ENCODE measurements at regions not wholly inside any gene's neighbourhood (a gene's known extent, or its start where the extent isn't known, plus 50 kb on each side); places are given as distances from the start of the nearest gene placed in this dataset.

DNA sequence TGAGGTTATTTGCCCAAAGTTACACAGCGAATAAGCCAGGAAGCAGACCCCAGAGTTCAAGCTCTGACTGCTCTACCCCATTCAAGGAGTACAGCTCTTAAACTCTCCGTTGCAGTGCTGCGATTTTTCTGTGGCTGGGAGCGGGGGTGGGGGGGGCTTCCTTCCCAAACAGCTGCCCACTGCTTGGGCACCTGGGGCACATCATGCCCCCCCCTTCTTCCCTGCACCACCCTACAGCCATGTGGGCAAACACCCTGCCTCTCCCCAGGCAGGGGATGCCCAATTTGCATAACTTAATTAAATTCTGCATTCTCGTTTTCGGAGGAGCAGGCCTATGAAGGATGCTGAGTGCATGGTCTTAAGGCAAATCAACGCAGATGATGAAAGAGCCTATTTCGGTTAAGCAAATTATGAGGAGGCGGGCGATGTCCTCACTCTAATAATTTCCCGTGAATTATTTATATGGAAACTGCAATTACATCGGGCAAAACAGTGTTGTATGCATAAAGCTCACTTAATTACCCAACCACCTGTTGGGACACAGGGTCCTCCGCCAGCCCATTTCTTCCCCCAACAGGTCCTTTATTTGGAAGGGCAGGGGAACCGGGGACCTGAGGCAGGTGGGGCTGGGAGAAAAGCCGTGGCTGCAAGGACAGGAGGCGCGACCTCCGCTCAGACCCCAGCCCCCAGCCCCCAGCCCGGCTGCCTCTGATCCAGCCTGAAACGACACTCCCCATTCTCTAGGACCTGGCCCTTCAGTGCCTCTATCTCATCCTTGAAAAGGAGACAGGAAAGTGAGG is 610.5 kb downstream of the BUD13 start:
- DNase-seq (ENCODE audit: low read depth in 2 of 2), result no peak

DNA sequence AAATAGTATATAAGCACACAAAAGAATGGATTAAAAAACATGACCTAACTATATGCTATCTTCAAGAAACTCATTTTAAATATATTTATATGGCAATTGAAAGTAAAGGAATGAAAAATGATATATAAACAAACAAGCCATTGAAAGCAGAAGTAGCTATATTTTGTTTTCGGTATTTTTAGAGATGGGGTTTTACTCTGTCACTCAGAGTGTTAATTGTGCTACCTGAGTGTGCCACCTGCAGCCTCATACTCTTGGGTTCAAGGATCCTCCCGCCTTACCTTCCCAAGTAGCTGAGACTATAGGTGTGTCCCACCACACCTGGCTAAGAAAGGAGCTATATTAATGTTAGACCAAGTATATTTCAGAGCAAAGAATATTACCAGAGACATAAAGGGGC is 624.1 kb downstream of the BUD13 start:
- no peak for DNase-seq (ENCODE audit: low read depth in 2 of 2)

DNA sequence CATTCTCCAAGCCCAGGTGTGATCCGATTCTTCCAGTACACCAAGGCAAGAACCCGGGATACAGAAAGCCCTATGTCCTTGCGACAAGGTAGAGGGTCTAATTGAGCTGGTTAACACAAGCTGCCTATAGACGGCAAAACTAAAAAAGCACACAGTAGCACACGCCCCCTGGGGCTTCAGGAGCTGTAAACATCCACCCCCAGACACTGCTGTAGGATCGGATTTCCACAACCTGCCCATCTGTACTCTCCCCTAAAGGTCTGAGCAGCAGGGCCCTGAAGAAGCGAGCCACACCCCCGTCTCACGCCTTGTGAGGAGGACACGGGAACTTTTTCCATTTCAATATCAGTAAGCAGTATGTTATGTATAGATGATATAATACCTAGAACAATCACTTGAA is 624.7 kb downstream of the BUD13 start:
- DNase-seq (ENCODE audit: low read depth in 2 of 2), result no peak

DNA sequence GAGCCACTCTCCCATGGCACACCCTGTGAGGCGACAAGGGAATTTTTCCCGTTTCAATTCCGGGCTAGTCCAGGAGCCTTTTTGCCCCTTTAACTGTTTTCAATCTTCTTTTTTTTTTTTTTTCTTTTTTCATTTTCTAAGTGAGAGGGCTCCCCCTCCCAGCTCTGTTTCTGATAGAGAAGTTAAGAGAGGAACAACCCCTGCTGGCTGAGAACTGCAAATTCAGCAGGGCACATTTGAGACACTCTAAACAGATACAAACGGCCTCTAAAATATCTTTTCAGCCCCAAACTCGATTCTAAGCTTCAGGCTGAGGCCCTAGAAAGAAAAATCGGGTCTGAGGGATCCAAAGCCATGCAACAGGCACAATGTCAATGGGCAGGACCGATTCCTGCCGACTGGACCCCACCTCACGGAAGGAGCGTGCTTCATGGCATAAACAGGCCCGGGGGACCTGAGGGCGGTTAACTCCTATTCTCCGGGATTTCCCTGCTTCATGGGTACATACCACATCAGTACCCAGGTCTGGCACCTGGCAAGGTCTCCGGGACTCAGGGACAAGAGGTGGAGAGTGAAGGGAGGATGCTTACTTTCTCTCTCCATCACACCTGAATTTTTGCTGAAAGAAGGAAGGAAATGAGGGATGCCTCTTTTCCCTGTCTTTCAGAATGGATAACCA is 627.5 kb downstream of the BUD13 start:
- DNase-seq (ENCODE audit: low read depth in 2 of 2), result no peak

DNA sequence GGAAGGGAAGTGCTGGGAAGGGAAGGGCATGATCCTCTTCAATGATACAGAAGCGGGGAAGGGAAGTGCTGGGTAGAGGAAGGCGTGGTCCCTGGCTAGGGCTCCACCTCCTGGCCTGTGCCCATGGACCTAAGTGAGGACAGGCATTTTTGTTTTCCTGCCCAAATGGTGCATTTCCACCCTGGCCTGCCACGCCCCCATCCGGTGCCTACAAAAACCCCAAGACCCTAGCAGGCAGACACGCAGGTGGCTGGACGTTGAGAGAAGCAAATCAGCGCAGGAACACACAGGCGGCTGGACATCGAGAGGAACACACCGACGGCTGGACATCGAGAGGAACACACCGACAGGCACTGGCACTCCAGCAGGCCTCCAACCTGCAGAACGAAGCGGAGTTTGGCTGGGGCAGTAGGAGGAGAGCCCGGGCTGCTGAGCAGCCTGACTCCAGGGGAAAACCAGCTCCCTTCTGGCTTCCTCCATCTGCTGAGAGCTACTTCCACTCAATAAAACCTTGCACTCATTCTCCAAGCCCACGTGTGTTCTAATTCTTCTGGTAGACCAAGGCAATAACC is 628.3 kb downstream of the BUD13 start:
- no peak for DNase-seq (ENCODE audit: low read depth in 2 of 2)

DNA sequence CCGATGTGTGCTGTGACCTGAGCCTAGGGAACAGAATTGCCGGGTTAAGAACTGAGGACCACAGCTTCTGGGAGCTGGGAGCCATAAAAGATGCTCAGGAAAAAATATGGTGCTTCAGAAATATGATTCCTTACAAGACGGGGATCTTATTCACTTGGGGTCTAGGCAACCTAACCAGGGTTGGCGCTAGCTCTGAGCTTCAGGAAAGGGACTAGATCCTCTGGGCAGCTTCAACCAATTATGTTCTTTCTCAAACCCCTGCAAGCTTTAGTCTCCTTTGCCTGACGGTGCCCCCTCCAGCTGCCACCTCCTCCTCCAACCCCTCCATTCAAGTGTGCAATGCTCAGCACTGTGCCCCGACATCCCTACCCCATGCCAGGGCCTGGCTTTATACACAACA is 634.1 kb upstream of the CADM1 start:
- no peak for DNase-seq (ENCODE audit: low read depth in 2 of 2)

DNA sequence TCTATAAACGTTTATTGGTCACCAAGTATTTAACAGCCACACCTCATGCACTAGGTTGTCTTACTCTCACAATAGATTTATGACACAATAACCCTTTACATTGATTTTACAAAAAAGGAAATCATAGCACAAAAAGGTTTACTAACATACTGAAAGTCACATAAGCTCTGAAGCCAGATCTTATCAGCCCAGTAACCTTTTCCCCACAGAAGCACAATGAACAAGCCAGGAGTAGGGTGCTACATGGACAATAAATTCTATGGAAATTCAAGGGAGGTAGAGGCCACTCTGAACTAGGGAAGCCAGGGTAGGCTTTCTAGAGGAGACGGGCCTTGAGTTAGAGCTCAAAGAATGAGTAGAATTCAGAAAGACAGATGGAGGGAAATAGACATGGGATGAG is 633.5 kb upstream of the CADM1 start:
- no peak for DNase-seq (ENCODE audit: low read depth in 2 of 2)

DNA sequence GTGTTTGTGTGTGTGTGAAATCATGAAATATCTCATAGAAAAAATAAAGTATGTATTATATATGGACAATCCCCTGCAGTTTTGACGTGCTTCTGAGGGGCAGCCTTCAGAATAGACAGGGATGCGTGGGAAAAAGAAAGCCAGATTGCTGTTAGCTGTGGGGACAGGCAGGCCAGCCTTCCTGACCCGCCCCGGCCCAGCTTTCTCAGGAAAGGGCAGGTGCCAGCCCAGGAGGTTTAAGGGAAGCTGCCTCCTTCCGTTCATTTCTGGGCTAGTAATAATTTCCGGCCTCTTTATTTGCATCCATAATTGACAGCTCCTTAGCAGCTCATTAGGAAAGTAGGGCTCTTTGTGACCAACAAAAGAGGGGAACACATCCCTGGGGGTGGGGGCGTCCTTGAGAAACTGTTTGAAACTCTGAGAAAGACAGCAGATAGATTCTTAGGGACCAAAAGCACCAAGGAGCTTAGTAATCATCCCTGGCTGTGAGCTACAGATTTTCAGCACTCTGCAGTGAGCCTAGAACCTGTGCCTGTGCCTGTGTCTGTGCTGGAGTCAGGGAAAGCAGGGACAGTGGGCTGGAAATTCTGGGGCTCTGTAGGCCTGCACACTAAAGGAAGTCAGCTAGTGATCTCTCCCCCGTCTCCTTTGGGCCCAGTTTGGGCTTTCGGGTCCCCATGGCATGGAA is 632.9 kb upstream of the CADM1 start:
- no peak for DNase-seq (ENCODE audit: low read depth in 2 of 2)

DNA sequence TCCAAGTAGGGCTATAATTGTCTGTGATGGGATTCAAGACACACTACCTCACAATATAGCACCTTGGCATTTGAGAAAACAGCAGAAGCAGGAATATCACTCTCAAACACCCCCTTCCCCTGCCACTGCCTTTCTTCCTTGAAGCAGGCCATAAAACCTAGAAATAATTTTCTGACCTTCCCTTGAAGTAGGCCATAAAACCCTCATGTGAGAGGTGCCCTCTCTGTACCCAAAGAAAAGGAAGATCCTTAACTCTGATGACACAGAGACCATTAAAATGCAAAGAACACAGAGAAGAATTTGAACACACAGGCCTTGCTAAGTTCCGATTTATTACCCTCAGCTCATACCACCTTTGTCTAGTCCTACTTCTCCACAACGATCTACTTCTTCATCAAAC is 631.7 kb upstream of the CADM1 start:
- no peak for DNase-seq (ENCODE audit: low read depth in 2 of 2)

DNA sequence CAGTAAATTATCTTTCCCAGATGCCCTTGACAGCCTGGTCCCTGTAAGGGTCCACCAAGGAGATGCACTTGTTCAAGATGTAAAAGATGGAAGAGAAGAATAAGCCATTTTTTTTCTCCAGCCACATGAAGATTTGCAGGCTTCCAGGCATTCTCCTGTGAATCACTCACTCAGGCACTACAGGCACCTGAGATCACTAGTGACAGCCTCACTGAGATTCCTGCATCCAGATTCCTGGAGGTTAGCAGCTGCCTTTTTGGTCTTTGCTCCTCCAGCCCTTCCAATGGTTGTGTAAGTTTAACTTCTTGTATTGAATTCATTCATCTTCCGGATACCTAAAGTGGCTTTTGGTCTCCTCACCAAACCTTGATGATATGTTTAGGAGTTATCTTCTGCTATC is 630.2 kb upstream of the CADM1 start:
- no peak for DNase-seq (ENCODE audit: low read depth in 2 of 2)

DNA sequence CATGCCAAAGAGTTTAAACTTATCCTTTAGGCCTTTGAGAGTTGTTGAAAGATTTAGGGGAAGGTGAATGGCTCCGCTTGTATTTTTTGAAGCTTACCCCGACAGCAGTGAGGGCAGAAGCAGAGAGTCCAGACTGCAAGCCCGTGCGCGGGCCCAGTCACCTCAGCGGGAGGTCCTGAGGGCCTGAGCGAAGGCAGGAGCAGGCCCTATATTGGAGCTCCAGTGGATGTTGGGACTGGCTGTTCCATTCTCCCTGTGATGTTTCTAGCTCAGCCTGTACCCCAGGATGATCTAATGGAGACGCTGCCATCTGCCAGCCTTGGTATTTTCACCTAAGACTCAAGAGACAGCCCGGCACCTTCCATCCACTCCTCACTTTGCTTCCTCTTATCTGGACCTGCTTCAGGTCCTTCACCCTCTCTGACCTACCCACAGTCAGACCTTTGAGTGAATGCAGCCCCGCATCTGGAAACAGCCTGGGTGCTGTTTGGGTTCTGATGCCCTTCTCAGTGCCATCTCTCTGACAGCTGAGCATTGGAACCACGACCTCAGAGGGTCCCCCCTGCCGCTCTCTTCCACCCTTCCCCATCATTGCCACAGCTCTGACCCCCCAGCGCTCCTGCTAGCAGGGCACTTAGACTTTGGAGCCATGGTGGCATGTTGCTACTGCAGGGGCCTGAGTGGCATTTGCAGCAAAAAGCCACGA is 628.2 kb upstream of the CADM1 start:
- no peak for DNase-seq (ENCODE audit: low read depth in 2 of 2)

DNA sequence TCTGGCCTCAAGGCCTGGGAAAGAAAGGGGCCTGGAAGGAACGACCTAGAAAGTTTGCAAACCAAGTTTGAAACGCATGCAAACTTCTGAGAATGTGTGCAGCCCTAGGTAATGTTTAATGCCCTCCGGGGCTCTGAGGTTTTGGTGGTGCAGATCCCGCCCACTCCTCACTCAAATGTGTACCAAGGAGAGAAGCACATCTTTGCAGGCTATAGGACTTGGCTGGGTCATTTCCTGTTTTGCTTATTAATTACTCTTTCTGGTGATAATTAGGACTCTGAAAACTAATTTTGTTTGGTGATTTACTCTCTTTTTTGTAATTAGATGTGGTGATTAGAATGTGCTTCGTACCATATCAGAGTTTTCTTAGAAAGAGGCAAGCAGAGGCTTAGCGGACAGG is 625.9 kb upstream of the CADM1 start:
- DNase-seq (ENCODE audit: low read depth in 2 of 2), result no peak

DNA sequence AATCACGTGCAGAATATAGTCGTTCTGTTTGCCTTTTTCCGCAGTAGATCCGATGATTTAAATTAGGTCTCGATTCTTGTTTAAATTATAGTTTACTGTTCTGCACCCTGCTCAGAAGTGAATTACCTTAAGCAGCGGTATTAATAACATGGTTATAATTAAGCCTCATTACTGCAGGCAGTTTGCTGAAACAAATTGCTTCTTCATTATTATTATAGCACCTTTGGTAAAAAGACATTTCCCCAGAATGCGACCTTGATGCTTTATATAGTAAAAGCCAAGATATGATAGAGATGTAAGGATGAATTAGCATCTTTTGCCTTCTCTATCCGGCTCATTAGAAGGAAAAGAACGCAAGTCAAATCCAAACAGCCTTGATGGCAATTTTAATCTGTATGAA is 625.2 kb upstream of the CADM1 start:
- DNase-seq (ENCODE audit: low read depth in 2 of 2), result no peak

DNA sequence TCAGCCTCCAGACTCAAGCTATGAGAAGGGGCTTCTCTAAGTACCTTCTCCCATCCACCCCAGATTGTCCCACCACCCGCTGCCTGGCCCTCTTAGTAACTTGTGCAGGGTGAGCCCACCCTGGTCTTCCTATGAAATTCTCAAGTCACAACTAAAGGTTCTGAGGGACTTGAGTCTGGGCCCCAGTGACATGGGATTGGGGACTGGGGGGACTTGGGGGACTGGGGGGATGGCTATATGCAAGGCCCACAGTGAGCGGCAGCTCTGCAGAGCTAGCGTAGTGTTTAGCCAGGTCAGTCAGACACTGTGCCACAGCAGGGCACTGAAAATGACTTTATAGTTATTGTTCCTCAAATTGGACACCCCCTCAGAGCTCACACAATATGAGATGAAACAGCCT is 622.3 kb upstream of the CADM1 start:
- no peak for DNase-seq (ENCODE audit: low read depth in 2 of 2)

DNA sequence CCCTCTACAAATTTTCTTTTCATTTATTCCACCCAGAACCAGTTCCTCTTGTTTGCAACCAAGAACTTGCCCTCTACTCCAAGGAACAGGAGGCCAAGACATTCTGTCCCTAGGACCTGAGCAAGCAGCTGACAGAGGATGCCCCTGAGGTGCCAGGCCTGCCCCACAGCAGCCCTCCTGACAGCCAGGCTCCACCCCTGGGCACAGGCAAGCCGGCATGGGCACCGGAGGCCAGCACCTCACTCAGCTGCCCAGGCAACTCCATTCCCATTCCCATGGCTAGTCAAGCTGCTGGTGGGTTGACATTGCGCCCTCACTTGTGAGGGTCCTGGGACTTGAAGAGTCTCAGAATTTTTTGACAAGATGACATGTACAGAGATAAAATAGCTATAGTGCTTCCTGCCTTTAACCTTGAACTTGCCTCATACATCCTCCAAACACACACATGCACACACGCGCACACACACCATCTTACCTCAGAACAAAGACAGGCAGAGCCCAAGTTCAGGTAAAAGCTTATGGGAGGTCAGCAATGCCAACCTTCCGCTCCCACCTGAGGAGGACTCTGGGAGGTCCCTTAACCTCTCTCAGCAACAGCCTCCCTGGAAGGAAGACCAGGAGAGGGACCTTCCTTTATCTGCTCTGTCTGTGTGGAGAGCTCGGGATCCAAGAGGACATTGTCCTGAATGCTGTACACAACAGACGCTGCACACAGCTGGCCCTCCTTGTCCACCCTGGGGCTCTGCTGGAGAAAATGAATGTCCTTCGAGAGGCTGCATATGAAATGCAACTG is 620.9 kb upstream of the CADM1 start:
- DNase-seq (ENCODE audit: low read depth in 2 of 2), result no peak

DNA sequence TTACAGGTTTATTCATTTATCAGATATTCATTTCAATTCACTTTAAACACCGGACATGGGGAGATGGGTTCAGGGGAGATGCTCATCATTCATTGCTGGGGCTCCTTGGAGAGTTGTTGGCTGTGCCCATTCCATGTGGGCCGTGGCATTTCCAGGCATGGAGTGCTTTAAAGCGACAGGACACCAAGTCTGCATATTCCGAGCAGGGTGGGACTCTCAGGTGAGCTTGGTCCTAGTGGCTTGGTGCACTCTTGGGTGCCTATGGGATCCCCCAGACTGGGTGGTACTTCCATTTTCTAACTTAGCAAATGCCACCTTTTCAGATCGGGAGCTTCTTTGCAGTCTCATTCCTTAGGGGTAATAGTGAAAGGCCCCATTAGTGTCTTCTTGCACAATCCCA is 619.5 kb upstream of the CADM1 start:
- no peak for DNase-seq (ENCODE audit: low read depth in 2 of 2)

DNA sequence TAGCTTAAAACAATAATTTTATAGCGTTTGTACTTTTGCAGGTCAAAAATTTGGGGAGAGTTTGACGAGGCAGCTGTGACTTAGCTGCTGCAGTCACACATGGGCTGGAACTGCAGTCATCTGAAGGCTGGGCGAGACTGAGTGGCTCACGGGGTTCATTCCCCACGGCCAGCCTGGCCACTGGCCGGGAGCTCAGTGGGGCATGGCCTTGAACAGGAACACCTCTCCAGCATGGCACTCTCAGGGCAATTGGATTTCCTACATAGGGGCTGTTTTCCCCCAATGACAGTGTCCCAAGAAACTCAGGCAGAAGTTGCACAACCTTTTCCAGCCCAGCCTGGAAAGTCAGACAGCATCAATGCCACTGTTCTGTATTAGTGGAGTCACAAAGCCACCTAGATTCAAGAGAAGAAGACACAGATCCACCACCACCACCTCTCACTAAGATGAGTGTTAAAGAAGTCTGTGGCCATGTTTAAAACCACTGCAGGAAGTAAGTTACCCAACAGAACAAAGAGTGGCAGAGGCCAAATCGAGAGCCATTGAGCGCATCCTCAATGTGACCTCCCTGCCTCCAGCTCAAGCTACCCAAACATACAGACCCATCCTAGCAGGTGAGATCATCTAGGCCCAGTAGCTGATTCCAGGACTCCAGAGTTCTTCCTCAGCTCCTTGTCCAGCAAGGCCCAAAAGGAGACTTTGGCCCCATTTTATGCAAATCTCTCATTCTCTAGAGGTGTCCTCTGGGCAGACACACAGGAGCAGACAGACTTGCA is 618.7 kb upstream of the CADM1 start:
- no peak for DNase-seq (ENCODE audit: low read depth in 2 of 2)

DNA sequence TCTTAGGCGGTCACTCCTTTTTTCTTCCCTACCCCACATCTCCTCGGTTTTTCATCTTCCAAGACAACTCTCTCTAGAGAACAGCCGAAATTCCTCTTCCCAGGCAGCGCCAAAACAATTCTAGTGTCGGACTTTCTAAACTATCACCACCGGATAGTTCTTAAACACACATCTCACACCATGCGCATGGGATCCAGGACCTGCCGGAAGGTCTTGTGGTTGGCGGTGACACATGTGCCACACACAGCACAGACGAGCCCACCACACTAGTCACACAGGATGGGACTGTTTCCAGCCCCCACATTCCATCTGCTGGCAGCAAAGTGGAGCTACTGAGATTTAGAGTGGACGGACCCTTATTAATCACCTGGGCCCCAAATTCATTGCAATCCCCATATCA is 614.9 kb upstream of the CADM1 start:
- DNase-seq (ENCODE audit: low read depth in 2 of 2), result no peak

DNA sequence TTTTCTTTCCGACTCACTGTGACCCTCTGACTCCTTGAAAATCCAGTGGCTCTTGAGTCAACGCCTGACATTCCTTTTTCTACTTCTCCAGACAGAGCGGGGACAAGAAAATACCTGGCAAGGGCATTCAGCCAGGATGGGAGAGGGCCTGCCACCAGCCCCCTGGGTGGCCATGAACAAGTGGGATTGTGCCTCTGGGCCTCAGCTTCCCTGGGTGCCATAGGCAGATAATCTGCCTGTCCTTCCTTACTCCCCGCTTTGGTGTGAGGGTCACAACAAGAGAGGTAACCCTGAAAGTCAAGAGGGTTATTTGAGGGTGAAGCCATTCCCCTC is 613.9 kb upstream of the CADM1 start:
- DNase-seq (ENCODE audit: low read depth in 2 of 2), result no peak

DNA sequence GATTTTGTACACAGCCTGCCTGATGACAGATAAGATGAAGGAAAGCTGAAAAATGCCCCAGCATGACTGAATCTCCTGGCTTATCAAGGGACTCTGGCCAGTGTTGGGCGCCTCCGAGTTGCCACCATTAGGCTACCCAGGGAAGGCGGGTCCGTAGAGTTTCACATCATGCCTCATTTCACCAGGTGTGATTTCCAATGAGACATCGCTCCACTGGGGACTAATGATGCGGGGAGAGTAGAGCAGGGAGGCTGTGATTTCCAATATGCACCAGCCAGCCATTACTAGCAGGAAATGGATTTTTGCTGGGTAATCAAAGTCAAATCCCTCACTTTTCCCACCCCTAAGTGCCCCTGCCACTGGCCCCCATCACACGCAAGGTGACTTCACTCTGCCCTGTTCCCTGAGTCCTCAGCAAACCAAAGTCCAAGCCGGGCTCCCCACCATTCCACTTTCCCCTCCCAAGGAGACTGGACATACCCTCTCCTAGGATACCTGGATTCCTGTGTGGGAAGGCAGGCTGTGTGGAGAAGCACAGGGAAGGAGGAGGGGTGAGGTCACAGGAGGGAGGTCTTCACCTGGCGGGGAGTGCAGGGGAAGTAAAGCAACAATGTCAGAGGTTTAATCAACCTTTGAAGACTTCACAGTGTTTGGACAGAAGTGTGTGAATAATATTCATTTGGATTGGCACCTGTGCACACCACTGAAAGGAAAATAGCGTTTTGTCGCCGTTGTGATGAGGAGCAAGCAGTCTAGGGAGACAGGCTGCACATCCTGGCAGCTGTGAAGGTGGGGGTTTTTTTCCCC is 613.3 kb upstream of the CADM1 start:
- no peak for DNase-seq (ENCODE audit: low read depth in 2 of 2)

Data from activated CD4-positive, alpha-beta T cell treated with anti-CD3 and anti-CD28 coated beads for 24 hours (primary cell).